ENCODE measurements at regions not wholly inside any gene's neighbourhood (a gene's known extent, or its start where the extent isn't known, plus 50 kb on each side); places are given as distances from the start of the nearest gene placed in this dataset.

- TF ChIP-seq POLR2A (IDR thresholded peaks at IDR 0.05) (no peak), CTCF (IDR thresholded peaks at IDR 0.05) (no peak)
Observed at GRCh38 chr1:119312500-119312899, 56.1 kb upstream of the HAO2 start.

Data from gastroesophageal sphincter (tissue), 3 donors.